Stimulated activated CD8-positive, alpha-beta memory T cell treated with anti-CD3 and anti-CD28 coated beads, Interleukin-15, amount 100 ng/mL, for 48 hours (primary cell): ENCODE measurements at regions not wholly inside any gene's neighbourhood (a gene's known extent, or its start where the extent isn't known, plus 50 kb on each side); places are given as distances from the start of the nearest gene placed in this dataset.

Source experiments
- DNase-seq, 2 donors: peaks; one replicate each; pipeline ENCODE4 v3.0.0-alpha.2; 2020; ENCODE audit warnings: low read depth in 2 of 2

- DNase-seq = no peak
Observed at GRCh38 chr2:161010503-161011015, 149.7 kb upstream of the TANK start.

GRCh38 chr2:161017780-161018470, 142.3 kb upstream of the TANK start:
- no peak for DNase-seq

- no peak for DNase-seq
Observed at GRCh38 chr2:161019311-161019710, 140.9 kb upstream of the TANK start.

- no peak for DNase-seq
Observed at GRCh38 chr2:161020437-161020836, 139.8 kb upstream of the TANK start.

- no peak for DNase-seq
Observed at GRCh38 chr2:161028581-161028980, 131.6 kb upstream of the TANK start.

- no peak for DNase-seq
Observed at GRCh38 chr2:161029321-161029720, 130.9 kb upstream of the TANK start.

- no peak for DNase-seq
Observed at GRCh38 chr2:161030260-161031063, 129.8 kb upstream of the TANK start.

- no peak for DNase-seq
Observed at GRCh38 chr2:161031511-161031910, 128.7 kb upstream of the TANK start.

GRCh38 chr2:161032635-161033034, 127.6 kb upstream of the TANK start:
- no peak for DNase-seq

GRCh38 chr2:161033059-161033660, 127.1 kb upstream of the TANK start:
- no peak for DNase-seq

GRCh38 chr2:161036926-161037325, 123.3 kb upstream of the TANK start:
- DNase-seq = no peak

- no peak for DNase-seq
Observed at GRCh38 chr2:161039071-161039470, 121.2 kb upstream of the TANK start.

GRCh38 chr2:161041356-161041755, 118.9 kb upstream of the TANK start:
- no peak for DNase-seq

GRCh38 chr2:161042990-161043625, 117.1 kb upstream of the TANK start:
- no peak for DNase-seq

GRCh38 chr2:161044095-161044865, 115.9 kb upstream of the TANK start:
- DNase-seq = no peak

- no peak for DNase-seq
Observed at GRCh38 chr2:161044921-161045320, 115.3 kb upstream of the TANK start.

- no peak for DNase-seq
Observed at GRCh38 chr2:161045726-161046125, 114.5 kb upstream of the TANK start.

GRCh38 chr2:161046876-161047275, 113.4 kb upstream of the TANK start:
- DNase-seq = no peak

- no peak for DNase-seq
Observed at GRCh38 chr2:161048317-161048716, 111.9 kb upstream of the TANK start.

GRCh38 chr2:161049559-161049958, 110.7 kb upstream of the TANK start:
- DNase-seq = no peak

- DNase-seq = no peak
Observed at GRCh38 chr2:161052214-161052613, 108.0 kb upstream of the TANK start.
